GM12878 (cell line): ENCODE measurements at regions not wholly inside any gene's neighbourhood (a gene's known extent, or its start where the extent isn't known, plus 50 kb on each side); places are given as distances from the start of the nearest gene placed in this dataset.

Experiments
- ATAC-seq: fragments of 200-7000 bp; cut with Tn5 transposase; 3 replicates; pipeline ENCODE4 v1.9.1; 2020; ENCODE audit warnings: mild to moderate bottlenecking, moderate library complexity
- BruUV-seq: library from RNA; stranded (reverse); fragments of 400-500 nt; replicated peaks from 2 replicates; lab custom pipeline; 2021; lab: Mats Ljungman, UMichigan
- CTCF ChIA-PET: fragments of 300-600 bp; sonication (Branson Sonifier 250); formaldehyde crosslinking; extraction: SDS; loops from one replicate; lab custom pipeline; 2021; ENCODE audit warnings: inconsistent platforms; lab: Yijun Ruan, JAX
- POLR2A ChIA-PET: fragments of 350-600 bp; formaldehyde crosslinking; extraction: SDS; loops from one replicate; lab custom pipeline; 2021; ENCODE audit warnings: inconsistent platforms; lab: Charles Lee
- RAD21 ChIA-PET: fragments of 300-600 bp; sonication (Branson Sonifier 250); formaldehyde crosslinking; loops from one replicate; lab custom pipeline; 2023; ENCODE audit warnings: antibody characterized with exemption; ENCODE audit not compliant: unreplicated experiment; lab: Charles Lee
- SMC1A ChIA-PET: fragments of 300-600 bp; sonication (Branson Sonifier 250); formaldehyde crosslinking; loops from one replicate; lab custom pipeline; 2023; ENCODE audit not compliant: unreplicated experiment, uncharacterized antibody; lab: Charles Lee
- DNase-seq: peaks from one replicate; pipeline ENCODE4 v3.0.0-alpha.2; 2011; ENCODE audit warnings: low read depth, low spot score
- FAIRE-seq: peaks from 3 replicates; lab custom pipeline; 2011; peaks lifted over from hg19 to GRCh38; lab: Jason Lieb, UNC
- H2AFZ ChIP-seq: 2 replicates; pipeline ENCODE4 v1.6.0; 2011; ENCODE audit warnings: low read depth, low read length, control low read depth; ENCODE audit not compliant: control insufficient read depth
- H3K27ac ChIP-seq: 2 replicates; pipeline ENCODE4 v1.5.1; 2011; ENCODE audit warnings: control low read depth; ENCODE audit not compliant: control insufficient read depth, insufficient read depth
- H3K27me3 ChIP-seq, 2 experiments: replicated peaks in 1 of 2; 2 replicates each; pipeline versions ENCODE4 v1.6.0 to v1.6.1; 2011; ENCODE audit warnings: low read length in 1 of 2; ENCODE audit not compliant: control insufficient read depth in 2 of 2, insufficient read depth in 2 of 2
- H3K36me3 ChIP-seq, 2 experiments: 2 replicates each; pipeline ENCODE4 v1.5.1; 2011; ENCODE audit warnings: low read length in 1 of 2; ENCODE audit not compliant: control insufficient read depth in 2 of 2, insufficient read depth in 2 of 2
- H3K4me1 ChIP-seq: 2 replicates; pipeline ENCODE4 v1.6.1; 2011; ENCODE audit warnings: mild to moderate bottlenecking, low read length, moderate library complexity, mixed read lengths; ENCODE audit not compliant: control insufficient read depth, insufficient read depth
- H3K4me2 ChIP-seq: 2 replicates; pipeline ENCODE4 v1.6.0; 2011; ENCODE audit warnings: control low read depth; ENCODE audit not compliant: control insufficient read depth, insufficient read depth
- H3K4me3 ChIP-seq: fragments of 200-600 bp; sonication (generic); 2 replicates; pipeline ENCODE4 v1.5.1; 2016
- H3K79me2 ChIP-seq: 2 replicates; pipeline ENCODE4 v1.6.0; 2011; ENCODE audit warnings: low read length; ENCODE audit not compliant: control insufficient read depth, insufficient read depth
- H3K9ac ChIP-seq: 2 replicates; pipeline ENCODE4 v1.8.0; 2011; ENCODE audit warnings: low read length, control low read depth, mixed read lengths; ENCODE audit not compliant: control insufficient read depth, insufficient read depth
- H3K9me3 ChIP-seq: replicated peaks from 3 replicates; pipeline ENCODE4 v1.5.1; 2011; ENCODE audit warnings: mild to moderate bottlenecking, low read length; ENCODE audit not compliant: control insufficient read depth, insufficient read depth
- H4K20me1 ChIP-seq: 2 replicates; pipeline ENCODE4 v1.6.0; 2011; ENCODE audit not compliant: control insufficient read depth, insufficient read depth
- SIN3A ChIP-seq: IDR thresholded peaks from 2 replicates; pipeline ENCODE4 v1.6.1; 2012; ENCODE audit warnings: low read depth, low read length, improper control_type of control experiment
- WGBS: methylation state at CpG from one replicate; pipeline ENCODE4 v1.1.6; 2016; ENCODE audit warnings: low lambda C conversion rate; ENCODE audit not compliant: insufficient replicate concordance, insufficient coverage; ENCODE audit errors: missing lambda C conversion rate; 5-methylcytosine and 5-hydroxymethylcytosine counted together
- in situ Hi-C: fragments of 300-500 bp; cut with MboI; formaldehyde crosslinking; loops from 9 replicates; pipeline ENCODE4 v1.14.3; 2018; ENCODE audit warnings: mixed read lengths
- intact Hi-C: fragments of 100-400 bp; cut with micrococcal nuclease; formaldehyde crosslinking; loops from one replicate; pipeline ENCODE4 v1.14.2; 2022; ENCODE audit not compliant: unreplicated experiment
- TF ChIP-seq, protein P1 (sequence below): IDR thresholded peaks from 2 replicates; pipeline ENCODE4 v1.6.1; 2011; ENCODE audit warnings: borderline replicate concordance, low read depth, mild to moderate bottlenecking, moderate library complexity, low read length; ENCODE audit not compliant: insufficient read depth, poor library complexity, severe bottlenecking
- TF ChIP-seq, protein P2 (sequence below): fragments of 450-650 bp; IDR thresholded peaks from 2 replicates; pipeline ENCODE4 v1.6.1; 2016; ENCODE audit warnings: mild to moderate bottlenecking, moderate library complexity, borderline replicate concordance

DNA sequence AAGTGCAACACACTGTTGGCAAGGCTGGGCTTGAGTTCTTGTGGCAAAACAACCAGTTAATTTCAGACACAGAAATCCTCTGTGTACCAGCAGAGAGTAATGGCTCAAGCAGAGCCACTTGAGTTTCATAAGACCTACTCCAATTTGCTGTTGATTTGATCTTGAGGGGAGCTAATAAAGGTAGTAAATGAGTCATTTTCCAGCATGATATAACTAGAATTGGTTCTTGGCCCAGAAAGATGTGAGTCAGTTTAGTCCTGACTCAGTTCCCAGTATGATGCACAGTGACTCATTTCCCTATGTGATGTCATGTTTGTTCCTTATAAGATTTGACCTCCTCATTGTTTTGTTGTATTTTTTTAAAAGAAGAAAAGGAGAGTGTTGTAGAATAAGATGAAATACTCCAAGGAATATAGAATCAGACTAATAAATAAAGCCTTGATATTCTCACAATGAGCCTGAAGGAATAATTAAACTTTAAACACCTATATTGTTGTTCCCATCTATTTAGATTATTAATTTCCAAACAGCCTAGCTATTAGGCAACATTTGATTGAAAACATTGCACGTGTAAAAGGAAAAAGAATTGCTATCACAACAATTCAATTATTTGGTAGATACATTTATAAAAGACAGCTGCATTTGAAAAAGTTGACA lies 186.2 kb downstream of the REEP3 start (continued):
- TF ChIP-seq, protein P1, sequence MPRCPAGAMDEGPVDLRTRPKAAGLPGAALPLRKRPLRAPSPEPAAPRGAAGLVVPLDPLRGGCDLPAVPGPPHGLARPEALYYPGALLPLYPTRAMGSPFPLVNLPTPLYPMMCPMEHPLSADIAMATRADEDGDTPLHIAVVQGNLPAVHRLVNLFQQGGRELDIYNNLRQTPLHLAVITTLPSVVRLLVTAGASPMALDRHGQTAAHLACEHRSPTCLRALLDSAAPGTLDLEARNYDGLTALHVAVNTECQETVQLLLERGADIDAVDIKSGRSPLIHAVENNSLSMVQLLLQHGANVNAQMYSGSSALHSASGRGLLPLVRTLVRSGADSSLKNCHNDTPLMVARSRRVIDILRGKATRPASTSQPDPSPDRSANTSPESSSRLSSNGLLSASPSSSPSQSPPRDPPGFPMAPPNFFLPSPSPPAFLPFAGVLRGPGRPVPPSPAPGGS: peak; percentile 97
- TF ChIP-seq, protein P2, sequence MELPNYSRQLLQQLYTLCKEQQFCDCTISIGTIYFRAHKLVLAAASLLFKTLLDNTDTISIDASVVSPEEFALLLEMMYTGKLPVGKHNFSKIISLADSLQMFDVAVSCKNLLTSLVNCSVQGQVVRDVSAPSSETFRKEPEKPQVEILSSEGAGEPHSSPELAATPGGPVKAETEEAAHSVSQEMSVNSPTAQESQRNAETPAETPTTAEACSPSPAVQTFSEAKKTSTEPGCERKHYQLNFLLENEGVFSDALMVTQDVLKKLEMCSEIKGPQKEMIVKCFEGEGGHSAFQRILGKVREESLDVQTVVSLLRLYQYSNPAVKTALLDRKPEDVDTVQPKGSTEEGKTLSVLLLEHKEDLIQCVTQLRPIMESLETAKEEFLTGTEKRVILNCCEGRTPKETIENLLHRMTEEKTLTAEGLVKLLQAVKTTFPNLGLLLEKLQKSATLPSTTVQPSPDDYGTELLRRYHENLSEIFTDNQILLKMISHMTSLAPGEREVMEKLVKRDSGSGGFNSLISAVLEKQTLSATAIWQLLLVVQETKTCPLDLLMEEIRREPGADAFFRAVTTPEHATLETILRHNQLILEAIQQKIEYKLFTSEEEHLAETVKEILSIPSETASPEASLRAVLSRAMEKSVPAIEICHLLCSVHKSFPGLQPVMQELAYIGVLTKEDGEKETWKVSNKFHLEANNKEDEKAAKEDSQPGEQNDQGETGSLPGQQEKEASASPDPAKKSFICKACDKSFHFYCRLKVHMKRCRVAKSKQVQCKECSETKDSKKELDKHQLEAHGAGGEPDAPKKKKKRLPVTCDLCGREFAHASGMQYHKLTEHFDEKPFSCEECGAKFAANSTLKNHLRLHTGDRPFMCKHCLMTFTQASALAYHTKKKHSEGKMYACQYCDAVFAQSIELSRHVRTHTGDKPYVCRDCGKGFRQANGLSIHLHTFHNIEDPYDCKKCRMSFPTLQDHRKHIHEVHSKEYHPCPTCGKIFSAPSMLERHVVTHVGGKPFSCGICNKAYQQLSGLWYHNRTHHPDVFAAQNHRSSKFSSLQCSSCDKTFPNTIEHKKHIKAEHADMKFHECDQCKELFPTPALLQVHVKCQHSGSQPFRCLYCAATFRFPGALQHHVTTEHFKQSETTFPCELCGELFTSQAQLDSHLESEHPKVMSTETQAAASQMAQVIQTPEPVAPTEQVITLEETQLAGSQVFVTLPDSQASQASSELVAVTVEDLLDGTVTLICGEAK: no peak

DNA sequence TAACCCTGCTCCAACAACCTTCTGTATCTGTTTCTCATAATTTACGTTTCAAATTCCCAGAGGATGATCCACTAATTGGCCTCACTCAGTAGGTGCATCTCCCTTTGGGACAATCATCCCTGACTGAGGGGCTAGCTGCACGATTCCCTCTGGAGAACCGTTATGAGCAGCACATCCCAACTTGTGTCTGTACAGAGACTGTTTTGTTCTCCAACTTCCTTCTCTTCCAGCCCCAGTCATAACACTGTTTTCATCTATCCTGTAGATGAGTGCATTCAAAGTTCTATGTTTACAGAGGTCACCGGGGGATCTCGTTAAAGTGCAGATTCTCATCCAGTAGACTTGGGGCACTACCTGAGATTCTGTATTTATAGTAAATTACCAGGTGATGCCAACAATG lies 187.2 kb downstream of the REEP3 start:
- SMC1A ChIA-PET: interaction anchor here (1.0 to 2.0 kb wide), 2 partner anchors 33 to 75 kb away, joined by 3 to 4 read pairs; no protein-coding TSS in a partner anchor
- no peaks in the 10 kb centered on the region for H4K20me1 ChIP-seq
- TF ChIP-seq SIN3A: no peak
- H3K9ac ChIP-seq: no peak overlapping the region
- CTCF ChIA-PET: interaction anchor here (0.6 to 8.4 kb wide), 3 partner anchors 10 to 650 kb away, joined by 3 to 62 read pairs (median 3); no protein-coding TSS in a partner anchor
- H3K36me3 ChIP-seq: no peaks in the 10 kb centered on the region
- in situ Hi-C loops: loop anchor here (25.0 kb wide), 1 partner anchor 1121 kb away; no protein-coding TSS in a partner anchor
- no peak for FAIRE-seq
- intact Hi-C loops: no loop called here
- H3K27me3 ChIP-seq: no peaks in the 10 kb centered on the region
- H3K9me3 ChIP-seq: no peaks in the 10 kb centered on the region
- BruUV-seq: no TSS peak
- no peak overlapping the region for H3K4me2 ChIP-seq
- H3K27ac ChIP-seq: no peak overlapping the region
- RAD21 ChIA-PET: interaction anchor here (2.2 kb wide), 1 partner anchor 12 kb away, joined by 8 read pairs; no protein-coding TSS in a partner anchor
- no peak for ATAC-seq
- H3K4me3 ChIP-seq: no peak overlapping the region
- H3K79me2 ChIP-seq: no peaks in the 10 kb centered on the region
- no peak for DNase-seq
- H3K4me1 ChIP-seq: peaks cover 18% of the 10 kb centered on the region
- POLR2A ChIA-PET: no interaction called here
- 53% methylated on average over 5 of the region's 5 CpGs for WGBS
- H2AFZ ChIP-seq: no peak overlapping the region
